ENCODE measurements at regions not wholly inside any gene's neighbourhood (a gene's known extent, or its start where the extent isn't known, plus 50 kb on each side); places are given as distances from the start of the nearest gene placed in this dataset.

DNA sequence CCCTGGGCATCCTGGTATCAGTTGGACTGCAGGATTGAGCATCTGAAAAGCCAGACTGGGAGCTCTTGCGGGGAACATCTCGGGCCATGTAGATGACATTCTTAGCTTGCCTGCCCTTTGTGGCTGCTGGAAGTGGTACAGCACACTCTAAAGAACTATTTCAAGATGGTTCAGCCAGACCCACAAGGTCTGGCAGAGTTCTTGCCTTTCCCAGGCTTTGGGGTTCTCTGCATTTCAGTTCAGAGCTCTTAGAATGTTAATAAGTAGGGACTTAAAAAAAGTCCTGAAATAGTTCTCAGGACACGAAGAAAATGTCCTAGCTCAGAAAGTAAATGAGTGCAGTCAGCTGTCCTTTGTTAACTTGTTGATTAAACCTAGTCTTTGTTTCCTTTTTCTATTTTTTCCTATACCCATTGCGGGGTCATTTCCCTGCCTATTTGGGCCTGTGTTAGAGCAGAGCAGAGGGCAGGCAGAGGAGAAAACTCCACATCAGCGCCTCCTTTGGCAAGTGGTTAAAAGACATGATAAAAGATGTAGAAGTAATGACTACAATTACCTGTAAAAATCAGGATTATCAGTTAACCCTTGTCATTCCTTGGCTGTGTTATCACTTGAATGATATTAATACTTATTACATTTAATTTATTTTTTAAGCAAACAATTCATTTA is 291.5 kb downstream of the ZSWIM6 start:
- peak; percentile 47 for DNase-seq

DNA sequence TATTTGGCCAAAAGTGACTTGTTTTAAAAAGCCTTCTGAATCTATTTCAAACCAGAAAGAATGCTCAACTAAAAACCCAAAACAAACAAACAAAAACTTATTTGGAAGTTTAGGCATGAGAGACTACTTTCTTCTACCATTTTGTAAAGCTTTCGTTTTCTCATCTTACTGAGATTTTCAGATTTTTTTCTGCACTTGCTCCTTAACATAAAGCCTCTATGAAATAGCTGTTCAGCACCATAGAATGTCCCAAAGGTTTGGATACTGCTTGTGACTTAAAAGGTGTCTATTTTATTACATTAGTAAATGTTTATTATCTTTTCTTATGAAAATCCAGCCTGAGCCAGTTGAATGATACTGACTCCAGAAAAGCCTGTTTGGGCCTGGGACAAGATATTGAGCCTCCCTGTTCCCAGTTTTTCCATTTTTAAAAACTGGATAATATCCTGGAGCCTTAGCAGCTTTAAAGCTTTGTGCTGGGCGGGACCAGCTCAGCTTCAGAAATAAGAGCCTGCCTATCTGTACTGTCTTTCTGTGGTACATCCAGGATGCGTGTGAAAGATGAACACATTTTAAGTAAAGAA is 292.6 kb downstream of the ZSWIM6 start:
- DNase-seq: no peak

DNA sequence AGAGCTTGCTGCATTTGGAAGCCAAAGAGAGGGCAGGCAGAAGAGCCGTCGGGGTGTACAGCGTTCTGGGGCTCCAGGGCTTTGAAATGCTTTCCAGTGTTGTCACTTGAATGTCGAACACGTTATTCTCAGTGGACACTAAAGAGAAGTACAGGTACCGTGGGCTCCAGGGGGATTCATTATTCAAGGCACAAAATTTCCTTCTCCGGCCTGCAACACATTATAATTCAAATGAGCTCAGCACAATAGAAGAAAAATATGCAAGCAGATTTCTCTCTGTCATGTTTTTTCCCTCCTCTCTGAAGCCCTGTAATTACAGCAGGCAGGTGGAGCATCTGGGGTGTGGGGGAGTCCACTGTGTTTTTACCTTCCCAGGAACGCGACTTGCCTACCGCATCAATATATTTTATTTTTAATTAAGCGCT is 293.1 kb downstream of the ZSWIM6 start:
- DNase-seq: peak; percentile 11

DNA sequence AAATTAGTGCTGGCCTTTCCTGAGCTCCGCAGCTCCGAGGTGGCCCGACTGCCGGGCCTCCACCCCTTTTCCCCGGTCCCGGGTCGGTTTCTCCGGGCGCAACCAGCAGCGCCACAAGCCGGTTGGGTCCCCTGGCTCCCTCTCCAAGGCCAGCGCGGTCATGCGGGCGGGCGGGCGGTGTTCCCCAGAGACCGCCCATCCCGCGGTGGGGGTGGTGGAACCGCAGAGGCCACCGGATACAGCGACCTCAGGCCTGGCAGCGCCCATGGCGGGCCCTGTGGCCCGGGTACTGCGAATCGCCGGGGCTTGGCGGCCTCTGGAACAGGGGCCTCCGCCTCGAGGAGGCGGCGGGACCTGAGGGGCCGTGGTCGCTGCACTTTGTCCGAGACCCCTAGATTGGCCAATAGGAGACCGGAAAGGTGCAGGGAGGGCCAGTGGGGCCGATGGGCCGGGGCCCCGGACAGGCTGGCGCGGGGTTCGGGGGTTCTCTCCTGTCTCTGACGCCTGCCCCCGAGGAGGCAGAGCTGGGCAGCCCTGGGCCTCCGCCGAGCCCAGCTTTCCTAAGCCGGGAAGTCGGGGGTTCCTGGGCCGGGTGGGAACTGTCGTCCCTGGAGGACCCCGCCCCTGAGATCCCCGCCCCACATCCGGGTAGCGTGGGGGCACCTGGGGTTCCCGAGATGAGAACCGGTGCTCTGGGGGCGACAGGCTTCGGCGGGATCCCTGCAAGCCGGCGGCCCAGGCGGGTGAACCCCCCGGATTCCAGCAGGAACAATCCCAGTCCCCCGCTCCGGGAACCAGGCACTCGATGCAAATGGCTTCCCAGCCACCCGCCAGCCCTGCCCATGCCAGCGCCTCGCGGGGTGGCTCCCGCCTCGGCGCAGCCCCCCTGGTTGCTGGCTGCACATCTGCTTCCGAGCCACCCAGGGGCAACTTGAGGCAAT is 293.9 kb downstream of the ZSWIM6 start:
- DNase-seq: peak; percentile 75

DNA sequence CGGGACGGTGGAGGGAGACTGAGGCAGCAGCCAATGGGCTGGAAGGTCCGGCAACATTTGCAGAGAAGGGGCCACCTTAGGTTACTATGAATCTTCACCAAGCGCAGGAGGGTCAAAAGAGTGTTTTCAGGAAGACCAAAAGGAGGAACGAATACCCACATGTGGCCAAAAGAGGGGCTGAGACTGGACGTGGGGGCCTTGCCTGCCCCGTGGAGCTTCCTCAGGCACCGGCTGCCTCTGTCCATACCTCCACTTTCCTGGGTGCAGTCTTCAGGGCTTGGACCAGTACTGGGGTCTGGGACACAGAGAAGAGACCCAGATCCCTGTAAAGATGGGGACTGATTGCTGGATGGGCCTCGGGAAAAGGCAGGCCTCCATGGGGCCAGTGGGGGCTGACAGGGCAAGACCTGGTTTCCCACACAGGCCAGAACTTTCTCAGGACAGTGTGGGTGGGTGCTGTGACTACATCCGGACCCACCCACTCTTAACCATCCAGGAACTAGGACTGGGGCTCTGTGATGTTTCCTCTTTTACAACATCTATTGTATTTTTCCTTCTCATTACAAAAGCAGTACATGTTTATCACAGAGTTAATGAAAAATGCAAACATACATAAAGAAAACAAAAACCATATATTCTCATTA is 294.7 kb downstream of the ZSWIM6 start:
- peak; percentile 12 for DNase-seq

DNA sequence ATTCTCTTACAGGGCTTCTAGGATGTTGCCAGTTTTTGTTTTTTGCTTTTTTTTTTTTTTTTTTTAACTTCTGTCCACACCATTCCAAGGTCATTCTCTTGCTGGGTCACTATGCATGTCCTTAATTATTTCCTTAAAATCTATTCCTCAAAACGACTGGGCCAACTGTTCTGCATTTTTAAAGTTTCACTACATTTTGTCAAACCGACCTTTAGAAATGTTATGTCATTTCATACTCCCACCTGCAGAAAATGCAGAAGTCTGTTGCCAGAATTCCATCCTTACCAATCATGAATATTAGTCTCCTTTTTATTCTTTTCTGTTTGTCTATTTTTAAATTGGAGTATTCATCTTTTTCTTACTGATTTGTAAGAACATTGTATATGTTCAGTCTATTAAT is 295.5 kb downstream of the ZSWIM6 start:
- no peak for DNase-seq

DNA sequence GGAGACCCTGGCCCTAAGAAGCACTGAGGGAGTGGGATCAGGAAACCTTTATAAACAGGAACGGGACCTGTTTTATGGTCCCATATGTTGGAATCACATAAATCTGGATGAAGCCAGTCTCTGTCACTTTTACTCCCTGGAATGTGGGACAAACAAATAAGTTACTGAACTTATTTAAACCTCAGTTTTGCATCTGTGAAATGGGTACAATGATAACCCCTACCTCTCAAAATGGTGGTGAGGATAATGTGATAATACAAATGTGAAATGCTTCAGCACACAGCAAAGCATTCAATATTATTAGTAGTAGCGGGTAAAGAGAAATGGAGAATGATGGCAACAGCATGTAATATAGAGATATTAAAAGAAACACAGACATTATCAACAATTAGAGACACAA is 298.9 kb downstream of the ZSWIM6 start:
- no peak for DNase-seq

DNA sequence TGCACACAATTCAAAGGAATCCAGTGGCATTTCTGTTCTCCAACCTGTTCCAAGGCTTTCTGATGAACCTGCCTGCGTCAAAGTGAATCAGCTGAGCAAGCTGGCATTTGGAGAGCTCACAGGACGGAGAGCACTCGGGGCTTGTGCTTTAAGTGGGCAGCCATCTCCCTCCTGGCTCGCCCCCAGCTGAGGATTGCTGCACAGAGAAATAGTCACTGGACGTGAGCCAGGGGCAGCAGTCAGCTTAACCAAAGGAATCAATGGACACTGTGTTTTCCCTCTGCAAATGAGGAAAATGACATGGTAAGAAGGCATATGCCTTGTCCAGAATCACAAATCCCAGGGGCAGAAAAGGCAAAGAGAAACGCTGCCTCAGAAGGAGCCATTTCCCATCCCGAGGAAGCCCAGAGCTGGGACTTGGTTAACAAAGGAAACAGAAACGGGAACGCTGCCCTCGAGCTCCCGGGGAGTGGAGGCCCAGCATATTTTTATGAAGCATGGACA is 299.4 kb downstream of the ZSWIM6 start:
- DNase-seq: no peak

DNA sequence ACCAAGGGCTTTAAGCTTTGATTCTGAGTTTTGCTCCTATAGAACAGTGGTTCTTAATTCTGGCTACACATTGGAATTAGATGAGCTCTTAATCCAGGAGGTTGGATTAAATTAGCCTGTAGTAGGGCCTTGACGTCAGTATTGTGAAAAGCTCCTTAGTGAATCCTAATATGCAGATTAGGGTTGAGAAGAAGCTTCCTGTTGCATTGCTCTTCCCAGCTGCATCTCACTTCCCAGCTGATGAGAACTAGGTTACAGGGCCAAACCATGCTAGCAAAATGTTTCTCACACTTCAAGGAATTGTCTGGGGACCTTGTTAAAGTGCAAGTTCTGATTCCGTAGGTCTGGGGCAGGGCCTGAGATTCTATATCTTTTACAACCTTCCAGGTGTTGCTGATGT is 300.0 kb downstream of the ZSWIM6 start:
- no peak for DNase-seq

DNA sequence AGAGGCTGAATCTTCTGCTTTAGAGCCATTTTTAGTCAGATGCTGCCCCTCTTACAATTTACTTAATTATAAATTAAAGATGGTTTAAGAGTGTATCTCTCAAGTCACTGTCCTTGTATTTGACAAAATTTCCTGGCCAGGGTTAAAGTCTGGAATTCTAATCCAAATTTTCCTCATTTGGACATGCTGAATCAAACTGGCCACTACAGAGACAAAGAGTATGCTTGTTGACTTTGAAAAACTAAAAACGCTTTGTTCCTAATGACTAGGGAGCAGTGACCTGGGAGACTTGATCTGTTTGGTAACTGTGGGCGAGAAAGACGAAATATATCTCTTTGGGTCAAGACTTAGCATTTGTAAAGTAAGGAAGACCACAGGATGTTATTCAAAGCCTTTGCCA is 303.2 kb downstream of the ZSWIM6 start:
- no peak for DNase-seq

DNA sequence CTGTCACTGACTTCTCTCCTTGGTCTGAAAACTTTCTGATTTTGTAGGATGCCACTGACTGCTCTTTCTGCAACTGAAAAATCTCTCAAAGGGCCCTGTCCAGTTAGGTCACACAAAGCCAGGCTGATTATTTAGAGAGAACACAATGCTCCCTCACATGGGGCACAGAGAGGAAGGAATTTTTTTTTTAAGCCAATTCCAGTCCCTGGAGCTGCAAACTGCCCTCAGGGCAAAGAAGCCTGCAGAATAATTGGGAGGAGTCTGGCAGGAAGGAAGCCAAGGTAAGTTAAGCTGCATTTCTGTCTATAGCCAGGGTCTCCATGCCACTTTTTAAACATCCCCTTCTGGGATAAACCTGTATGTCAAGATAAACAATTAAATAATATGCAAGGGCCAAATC is 305.5 kb downstream of the ZSWIM6 start:
- no peak for DNase-seq

DNA sequence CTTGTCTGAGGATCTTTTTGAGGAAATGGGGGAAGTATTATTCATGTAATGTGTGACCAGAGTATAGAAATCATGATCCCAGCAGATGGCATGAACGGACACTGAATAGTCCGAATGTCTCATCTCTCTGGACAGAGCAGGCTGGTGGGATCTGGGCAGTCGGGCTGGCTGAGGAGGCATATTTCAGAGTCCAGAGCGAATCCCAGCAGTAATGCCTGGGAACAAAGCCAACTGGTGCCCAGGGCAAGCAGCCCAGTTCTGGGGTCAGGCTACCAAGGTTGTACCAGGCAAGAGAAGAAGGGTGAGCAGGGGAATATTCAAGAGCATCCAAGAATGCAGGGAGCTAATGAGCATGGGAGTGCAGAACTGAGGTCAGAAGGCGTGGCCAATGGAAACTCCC is 306.4 kb downstream of the ZSWIM6 start:
- DNase-seq: no peak

DNA sequence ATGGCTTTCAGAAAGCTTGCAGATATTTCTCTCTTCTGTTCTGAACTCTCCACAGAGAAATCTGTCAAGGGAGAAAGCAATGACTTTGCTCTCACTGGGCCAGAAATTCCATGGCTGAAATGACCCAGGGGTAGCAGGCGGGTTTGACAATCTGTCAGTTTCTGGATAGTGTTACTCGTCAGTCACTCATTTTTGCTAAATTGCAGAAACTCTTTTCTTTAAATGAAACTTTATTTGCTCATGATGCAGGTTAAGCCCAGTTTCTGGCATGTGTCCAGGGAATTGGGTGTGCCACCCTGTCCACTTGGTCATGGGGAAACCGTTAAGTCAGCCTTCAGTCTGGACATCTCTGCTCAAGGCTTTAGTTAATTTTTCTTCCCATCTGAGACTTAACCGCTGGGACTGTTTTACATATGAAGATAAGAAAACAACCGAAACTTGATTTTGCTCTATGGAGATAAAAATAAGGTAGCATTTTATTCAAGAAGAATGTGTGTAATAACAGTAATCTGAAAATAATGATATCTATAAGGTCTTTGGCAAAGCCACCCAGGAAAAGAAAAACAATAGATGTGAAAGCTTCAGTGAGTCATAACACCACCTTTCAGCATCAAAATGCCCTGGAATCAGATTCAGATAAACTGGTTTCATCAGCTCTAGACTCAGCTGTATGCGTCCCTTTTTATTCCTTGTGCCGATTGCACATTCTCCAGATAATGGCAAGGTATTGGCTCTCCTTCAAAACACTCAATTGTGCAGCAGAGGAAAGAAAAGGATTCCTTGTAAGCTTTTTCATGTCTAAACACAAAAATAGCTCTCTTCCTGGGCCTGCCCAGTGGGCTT is 308.3 kb downstream of the ZSWIM6 start:
- DNase-seq: no peak

DNA sequence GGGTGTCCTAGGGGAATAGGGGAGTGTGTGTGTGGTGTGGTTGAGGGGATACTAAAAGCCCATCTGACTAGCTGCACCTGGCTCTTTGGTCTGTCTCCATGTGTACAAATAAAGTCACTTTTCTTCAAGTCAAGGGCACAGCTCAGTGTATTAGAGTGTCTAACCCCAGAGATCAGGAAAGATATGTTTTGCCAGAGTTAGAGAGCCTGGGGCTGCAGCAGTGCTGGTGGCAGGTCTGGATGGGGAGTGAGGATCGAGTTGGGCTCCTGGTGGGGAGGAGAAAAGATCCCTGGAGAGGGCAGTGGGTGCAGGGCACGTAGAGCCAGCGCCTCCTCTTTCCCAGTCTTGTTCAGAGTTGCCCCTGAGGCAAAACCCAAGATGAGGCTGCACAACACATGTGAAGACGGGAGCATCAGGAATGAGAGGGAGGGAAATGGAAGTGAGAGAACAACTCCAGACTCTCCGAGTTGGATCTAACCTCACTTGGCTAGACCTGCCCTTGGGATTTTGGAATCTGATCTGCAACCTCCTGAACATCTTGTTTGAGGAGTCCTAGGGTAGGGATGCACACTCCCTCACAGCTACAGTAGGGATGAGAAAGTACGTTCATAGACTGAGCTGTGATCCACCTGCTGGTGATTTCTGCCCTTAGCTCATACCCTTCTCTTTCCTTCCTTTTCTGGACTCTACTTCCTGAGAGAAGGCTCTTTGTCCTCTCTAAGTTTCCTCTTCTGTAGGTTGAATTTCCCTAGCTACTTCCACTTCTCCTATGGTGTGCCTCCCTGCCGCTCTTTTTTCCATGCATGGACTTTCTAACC is 309.9 kb downstream of the ZSWIM6 start:
- no peak for DNase-seq

DNA sequence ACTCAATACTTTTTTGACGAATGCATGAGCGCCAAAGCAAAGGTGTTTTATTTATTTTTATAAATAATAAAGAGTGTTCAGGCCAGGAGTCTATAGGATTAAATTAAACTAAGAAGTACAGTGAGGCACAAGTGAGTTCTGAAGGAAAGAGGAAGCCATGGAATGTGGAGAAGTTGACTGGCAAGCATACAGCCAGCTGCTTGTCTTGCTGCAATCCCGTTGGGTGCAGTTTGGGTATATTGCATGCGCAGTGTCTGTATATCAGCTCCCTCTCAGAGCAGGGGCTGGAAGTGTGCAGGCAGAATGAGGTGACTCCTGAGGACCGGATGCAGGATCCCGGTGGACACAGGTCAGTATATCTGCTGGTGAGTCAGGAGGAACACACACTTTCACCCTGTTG is 315.6 kb downstream of the ZSWIM6 start:
- DNase-seq: no peak

DNA sequence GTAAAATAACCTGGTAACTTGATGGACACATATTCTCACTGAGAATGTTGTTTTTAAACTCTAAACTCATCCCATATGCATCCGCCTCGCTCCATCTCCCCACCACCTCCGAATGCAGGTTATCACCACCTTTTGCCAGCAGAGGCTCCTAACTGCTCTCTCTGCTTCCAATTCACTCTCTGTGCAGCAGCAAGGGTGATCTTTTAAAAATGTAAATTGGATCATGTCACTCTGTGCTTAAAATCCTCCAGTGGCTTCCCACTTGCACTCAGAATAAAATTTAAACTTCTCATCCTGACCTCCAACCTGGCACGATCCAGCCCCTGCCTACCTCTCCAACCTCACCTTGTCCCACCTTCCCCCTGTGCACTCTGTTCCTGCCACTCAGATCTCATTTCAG is 317.2 kb downstream of the ZSWIM6 start:
- no peak for DNase-seq

DNA sequence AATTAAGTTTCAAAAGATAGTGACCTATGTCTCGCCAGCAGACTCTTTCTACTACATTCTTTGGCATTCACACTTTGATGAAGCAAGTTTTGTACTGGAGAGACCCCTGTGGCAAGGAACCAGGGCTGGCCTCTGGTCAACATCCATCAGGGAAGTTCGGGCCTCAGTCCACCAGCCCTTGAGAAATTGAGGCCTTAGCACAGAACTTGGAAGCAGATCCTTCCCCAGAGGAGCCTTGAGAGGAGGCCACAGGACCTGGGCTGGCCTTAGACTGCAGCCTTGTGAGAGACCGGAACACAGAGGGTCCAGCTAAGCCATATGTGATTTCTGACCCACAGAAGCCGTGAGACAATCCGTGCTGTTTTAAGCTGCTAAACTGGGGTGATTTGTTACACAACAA is 317.9 kb downstream of the ZSWIM6 start:
- DNase-seq: no peak

DNA sequence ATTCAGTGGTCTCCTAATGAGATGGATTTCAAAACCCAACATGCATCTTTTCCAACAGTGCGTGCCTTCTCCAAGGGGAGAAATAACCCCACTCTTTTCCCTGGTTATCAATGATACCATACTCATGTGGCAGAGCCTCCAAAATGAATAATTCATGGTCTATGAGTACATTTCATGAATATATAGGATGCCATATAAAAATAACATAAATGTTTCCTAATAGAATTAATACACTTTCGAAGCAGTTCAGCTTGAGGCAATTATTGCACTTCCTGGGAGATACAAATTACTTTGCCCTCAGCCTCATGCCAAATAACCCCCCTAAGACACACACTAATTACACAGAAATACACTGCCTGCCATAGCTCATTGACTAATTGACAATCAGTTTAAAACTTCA is 318.6 kb downstream of the ZSWIM6 start:
- no peak for DNase-seq

DNA sequence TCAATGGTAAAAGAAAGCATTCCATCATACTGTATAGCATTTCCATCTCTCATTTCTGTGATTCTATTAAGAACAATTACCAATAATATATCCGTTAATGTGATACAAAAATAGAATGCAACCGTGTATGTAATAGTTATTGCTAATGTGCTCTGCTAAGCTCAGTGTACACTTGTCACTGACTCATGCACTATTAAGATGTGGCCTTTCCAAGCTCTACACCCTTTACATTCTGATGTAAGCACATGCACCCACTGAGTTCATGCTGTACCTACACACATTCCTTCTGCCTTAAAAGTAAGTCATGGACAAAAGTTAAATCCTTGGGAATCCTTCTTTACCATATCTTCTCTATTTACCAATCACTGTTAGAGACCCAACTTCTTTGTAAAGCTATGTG is 319.1 kb downstream of the ZSWIM6 start:
- DNase-seq: no peak

DNA sequence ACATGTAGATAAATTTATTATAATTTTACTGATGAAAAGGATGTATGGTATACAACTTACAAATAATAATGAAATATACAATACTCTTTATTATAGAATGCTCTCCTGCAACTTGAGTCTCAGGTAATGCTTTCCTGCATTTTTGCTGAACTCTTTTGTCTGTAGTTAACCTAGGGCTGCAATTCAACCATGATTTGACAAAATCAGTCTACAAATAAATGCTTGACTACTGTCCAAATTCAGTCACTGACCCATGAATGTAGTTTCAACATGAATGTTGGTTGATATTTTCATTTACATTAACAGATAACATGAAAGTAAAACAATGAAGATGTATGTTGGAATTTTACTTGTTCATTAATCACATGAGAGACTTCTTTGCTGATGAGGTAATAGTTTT is 320.9 kb downstream of the ZSWIM6 start:
- no peak for DNase-seq

DNA sequence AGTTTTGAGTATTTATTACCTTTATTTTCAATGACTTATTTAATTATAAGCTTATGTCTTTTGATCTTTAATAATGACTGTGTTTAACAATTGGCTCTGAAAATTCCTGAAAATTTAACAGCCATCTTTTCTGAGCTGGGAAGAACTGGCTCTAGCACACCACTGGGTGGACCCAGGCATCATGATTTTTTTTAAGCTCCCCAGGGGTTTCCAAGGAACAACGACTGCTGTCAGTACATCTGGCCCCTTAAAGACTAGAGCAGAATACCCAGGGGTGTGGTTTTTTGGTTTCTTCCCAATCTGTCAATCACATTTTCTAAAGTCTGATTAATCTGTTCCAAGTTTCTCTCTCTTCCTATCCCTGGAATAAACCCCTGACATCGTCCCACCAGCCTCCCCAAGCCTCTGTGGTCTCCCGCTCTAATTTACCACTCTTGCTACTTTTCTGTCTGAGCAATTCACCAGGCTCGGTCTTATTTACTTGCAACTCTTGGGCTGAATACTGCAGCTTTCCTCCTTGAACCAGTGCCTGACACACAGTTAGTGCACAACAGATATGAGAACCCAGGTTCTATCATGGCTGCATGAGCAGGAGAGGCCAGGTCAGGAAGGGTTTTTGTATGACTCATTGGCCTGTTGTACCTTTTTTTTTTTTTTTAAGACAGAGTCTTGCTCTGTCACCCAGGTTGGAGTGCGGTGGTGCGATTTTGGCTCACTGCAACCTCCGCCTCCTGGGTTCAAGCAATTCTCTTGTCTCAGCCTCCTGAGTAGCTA is 321.9 kb downstream of the ZSWIM6 start:
- no peak for DNase-seq

All from hematopoietic multipotent progenitor cell treated with erythropoietin and hydrocortisone succinate and interleukin-3 and kit ligand, for 6 days (in vitro differentiated cells).